ENCODE measurements at regions not wholly inside any gene's neighbourhood (a gene's known extent, or its start where the extent isn't known, plus 50 kb on each side); places are given as distances from the start of the nearest gene placed in this dataset.

DNA sequence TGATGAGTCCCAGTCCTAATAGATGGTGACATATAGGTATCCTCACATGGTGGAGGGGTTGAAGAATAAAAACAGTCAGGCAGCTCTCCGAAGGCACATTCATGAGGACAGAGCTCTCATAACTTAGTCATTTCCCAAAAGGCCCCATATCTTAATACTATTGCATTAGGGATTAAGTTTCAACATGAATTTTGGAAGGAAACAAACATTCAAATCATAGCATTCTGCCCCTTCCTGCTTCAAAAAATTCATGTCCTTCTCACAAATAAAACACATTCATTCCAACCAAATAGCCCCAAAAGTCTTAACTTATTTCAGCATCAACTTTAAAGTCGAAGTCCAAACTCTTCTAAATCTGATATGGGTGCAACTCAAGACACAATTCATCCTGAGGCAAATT is 277.2 kb upstream of the NR4A3 start:
- no peak for DNase-seq
- Histone ChIP-seq H3K4me3 (ENCODE audit: insufficient read depth, low read depth, low read length) (no peak overlapping the region), H3K36me3 (replicated peaks; ENCODE audit: control insufficient read depth, insufficient read depth, low read length) (no peaks in the 10 kb centered on the region), H3K27me3 (ENCODE audit: control insufficient read depth, insufficient read depth, low read length) (no peaks in the 10 kb centered on the region)

DNA sequence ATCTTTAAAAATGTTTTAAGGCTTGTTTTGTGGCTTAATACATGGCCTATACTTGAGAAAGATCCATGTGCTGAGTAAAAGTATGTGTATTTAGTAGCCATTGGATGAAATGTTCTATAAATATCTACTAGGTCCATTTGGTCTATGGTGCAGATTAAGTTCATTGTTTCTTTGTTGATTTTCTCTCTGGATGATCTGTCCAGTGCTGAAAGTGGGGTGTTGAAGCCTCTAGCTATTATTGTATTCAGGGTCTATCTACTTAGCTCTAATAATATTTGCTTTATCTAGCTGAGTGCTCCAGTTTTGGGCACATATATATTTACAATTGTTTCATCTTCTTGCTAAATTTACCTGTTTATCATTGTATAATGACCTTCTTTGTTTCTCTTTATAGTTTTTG is 272.2 kb upstream of the NR4A3 start:
- no peak for DNase-seq
- Histone ChIP-seq H3K27me3 (ENCODE audit: control insufficient read depth, insufficient read depth, low read length) (no peaks in the 10 kb centered on the region), H3K4me3 (ENCODE audit: insufficient read depth, low read depth, low read length) (no peak overlapping the region), H3K36me3 (replicated peaks; ENCODE audit: control insufficient read depth, insufficient read depth, low read length) (no peaks in the 10 kb centered on the region)

DNA sequence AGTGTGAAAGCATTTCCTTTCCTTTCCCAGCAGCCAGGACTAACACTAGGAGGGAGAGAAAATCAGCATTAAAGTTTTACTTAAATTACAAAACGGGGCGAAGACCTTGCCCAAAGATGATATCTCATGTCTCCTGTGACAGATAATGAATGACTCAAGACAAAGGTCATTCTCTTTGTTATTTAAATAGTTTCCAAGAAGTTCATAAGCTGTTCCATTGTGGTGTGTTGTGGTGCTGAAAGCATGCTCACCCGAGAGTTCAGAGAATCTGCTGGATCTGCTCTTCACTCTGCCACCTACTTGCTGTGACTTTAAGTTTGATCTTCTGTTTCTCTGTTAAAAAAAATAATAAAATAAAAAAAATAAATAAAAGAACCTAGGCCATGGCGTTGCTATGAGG is 265.9 kb upstream of the NR4A3 start:
- Histone ChIP-seq H3K36me3 (replicated peaks; ENCODE audit: control insufficient read depth, insufficient read depth, low read length) (no peaks in the 10 kb centered on the region), H3K27me3 (ENCODE audit: control insufficient read depth, insufficient read depth, low read length) (no peaks in the 10 kb centered on the region), H3K4me3 (ENCODE audit: insufficient read depth, low read depth, low read length) (no peak overlapping the region)
- DNase-seq: no peak

DNA sequence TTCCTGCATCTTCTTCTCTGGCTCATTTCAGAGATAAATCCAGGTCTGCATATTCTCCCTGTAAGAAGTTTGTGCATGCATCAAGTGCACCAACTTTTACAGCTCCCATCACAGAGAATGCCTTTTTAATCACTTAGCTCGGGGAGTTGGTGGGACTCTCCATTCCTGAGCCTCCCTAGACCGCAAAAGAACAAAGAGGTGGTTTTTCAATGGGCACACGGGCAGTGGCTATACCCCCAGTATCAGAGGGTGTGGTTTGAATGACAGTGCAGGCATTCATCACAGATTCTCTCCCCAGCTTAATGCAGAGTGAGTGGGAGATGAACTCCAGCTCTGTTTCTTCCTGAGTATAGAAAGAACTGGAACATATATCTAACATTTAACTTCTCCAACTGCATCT is 264.7 kb upstream of the NR4A3 start:
- no peak overlapping the region for H3K4me3 ChIP-seq (ENCODE audit: insufficient read depth, low read depth, low read length)
- no peak for DNase-seq
- no peaks in the 10 kb centered on the region for H3K27me3 ChIP-seq (ENCODE audit: control insufficient read depth, insufficient read depth, low read length)
- no peaks in the 10 kb centered on the region for H3K36me3 ChIP-seq (replicated peaks; ENCODE audit: control insufficient read depth, insufficient read depth, low read length)

DNA sequence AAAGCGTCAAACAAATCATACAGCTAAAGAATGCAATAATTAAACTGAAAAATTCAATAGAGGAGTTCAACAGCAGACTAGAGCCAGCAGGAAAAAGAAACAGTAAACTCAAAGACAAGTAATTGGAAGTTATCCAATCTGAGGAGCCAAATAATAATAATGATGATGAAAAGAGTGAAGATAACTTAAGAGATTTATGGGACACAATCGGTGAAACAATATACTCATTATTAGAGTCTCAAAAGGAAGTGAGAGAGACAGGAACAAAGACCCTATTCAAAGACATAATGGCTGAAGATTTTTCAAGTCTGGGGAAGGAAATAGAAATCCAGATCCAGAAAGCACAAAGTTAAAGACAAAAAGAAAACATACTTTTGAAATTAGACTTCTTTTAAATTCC is 263.9 kb upstream of the NR4A3 start:
- Histone ChIP-seq H3K4me3 (ENCODE audit: insufficient read depth, low read depth, low read length) (no peak overlapping the region), H3K36me3 (replicated peaks; ENCODE audit: control insufficient read depth, insufficient read depth, low read length) (no peaks in the 10 kb centered on the region), H3K27me3 (ENCODE audit: control insufficient read depth, insufficient read depth, low read length) (no peaks in the 10 kb centered on the region)
- no peak for DNase-seq

DNA sequence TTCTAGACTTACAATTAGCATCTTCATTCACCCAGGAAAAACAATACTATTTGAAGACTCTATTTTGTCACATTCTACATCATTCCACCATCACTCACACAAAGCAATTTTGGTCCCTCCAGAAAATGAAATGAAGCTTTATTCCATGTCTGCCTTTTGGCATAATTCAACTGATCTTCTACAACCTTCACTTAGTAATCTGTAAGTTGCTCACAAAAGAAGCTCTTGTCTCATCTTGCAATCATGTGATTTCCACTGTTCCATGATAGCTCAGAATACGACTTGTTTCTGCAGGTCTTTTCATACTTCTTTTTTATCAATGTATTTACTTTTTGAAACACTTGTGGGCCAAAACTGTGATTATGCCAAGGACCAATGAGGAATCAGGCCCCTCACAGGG is 261.9 kb upstream of the NR4A3 start:
- no peaks in the 10 kb centered on the region for H3K36me3 ChIP-seq (replicated peaks; ENCODE audit: control insufficient read depth, insufficient read depth, low read length)
- no peak overlapping the region for H3K4me3 ChIP-seq (ENCODE audit: insufficient read depth, low read depth, low read length)
- DNase-seq: no peak

DNA sequence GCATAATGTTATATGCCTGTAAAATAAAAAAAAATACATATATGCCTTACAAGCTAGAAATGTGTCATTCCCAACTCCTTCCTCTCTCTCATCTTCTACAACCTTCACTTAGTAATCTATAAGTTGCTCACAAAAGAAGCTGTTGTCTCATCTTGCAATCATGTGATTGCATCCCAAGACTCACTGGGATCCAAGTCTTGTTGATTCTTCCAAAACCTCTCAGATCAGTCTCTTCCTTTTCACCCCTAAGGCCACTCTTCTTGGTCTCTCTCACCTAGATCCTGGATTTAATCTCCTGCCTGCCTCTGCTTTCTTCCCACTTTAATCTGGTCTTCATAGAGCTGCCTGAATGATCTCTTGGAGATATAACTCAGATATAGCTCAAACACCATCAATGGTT is 261.1 kb upstream of the NR4A3 start:
- no peak for DNase-seq
- no peaks in the 10 kb centered on the region for H3K36me3 ChIP-seq (replicated peaks; ENCODE audit: control insufficient read depth, insufficient read depth, low read length)
- H3K27me3 ChIP-seq (ENCODE audit: control insufficient read depth, insufficient read depth, low read length): no peaks in the 10 kb centered on the region

More for the DNA sequence above, 261.9 kb upstream of the NR4A3 start:
- H3K27me3 ChIP-seq (ENCODE audit: control insufficient read depth, insufficient read depth, low read length): no peaks in the 10 kb centered on the region

DNA sequence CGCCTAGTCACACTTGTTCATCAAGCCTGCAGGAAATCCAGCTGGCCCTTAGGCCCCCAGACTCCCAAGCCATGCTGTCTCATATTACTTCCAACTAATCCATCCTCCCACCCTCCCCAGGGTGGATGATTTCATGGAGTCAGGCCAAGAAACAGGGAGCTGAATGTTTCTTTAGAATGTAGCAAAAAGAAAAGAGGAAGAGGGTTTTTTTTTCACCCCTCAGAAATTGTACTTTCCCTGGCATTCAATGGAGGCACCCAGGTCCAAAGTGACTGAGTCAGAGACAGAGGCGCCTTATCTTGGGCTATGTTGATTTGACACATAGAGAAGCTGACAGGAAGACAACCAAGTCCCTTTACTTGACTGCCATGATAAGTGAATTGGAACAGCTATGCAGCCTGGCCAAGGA is 260.2 kb upstream of the NR4A3 start:
- no peak for DNase-seq
- H3K4me3 ChIP-seq (ENCODE audit: insufficient read depth, low read depth, low read length): no peak overlapping the region
- H3K27me3 ChIP-seq (ENCODE audit: control insufficient read depth, insufficient read depth, low read length): no peaks in the 10 kb centered on the region
- H3K36me3 ChIP-seq (replicated peaks; ENCODE audit: control insufficient read depth, insufficient read depth, low read length): no peaks in the 10 kb centered on the region

More for the DNA sequence above, 261.1 kb upstream of the NR4A3 start:
- no peak overlapping the region for H3K4me3 ChIP-seq (ENCODE audit: insufficient read depth, low read depth, low read length)

DNA sequence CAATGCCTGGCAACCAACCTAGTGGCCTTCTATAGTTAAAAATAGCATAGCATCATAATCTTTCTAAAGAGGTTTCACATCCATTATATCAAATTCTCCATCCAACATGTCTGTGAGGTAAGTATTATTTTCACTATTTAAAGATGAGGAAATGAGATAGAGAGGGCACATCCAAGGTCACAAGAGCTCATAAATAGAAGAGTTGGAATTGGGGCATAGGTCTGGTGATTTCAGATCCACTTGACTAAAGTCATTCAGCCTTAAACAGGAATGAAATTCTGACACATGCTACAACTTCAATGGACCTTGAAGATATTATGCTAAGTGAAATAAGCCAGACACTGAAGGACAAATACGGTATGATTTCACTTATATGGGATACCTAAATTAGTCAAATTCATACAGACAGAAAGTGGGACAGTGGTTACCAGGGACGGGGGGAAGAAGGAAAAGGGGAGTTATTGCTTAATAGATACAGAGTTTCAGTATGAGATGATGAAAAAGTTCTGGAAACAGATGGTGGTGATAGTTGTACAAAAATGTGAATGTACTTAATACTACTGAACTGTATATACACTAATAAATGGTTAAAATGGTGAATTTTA is 259.6 kb upstream of the NR4A3 start:
- DNase-seq: no peak
- Histone ChIP-seq H3K36me3 (replicated peaks; ENCODE audit: control insufficient read depth, insufficient read depth, low read length) (no peaks in the 10 kb centered on the region), H3K4me3 (ENCODE audit: insufficient read depth, low read depth, low read length) (no peak overlapping the region), H3K27me3 (ENCODE audit: control insufficient read depth, insufficient read depth, low read length) (no peaks in the 10 kb centered on the region)

DNA sequence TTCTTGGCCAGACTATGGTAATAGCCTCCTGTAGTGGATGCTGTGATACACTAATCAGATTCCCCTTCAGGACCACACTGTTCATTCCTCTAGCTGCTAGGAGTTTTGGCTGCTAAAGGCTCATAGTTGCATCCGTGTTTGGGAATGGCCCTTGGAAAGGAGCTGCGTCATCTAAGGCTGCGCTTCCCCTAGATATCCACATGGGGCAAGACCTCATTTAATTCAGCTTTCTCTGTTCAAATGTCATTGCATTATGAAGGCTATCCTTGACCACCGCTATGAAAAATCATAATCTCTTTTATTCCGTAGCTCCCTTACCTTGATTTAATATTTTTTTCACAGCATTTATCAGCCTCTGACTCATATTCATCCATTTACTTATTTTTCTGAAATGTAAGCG is 258.3 kb upstream of the NR4A3 start:
- Histone ChIP-seq H3K27me3 (ENCODE audit: control insufficient read depth, insufficient read depth, low read length) (no peaks in the 10 kb centered on the region), H3K36me3 (replicated peaks; ENCODE audit: control insufficient read depth, insufficient read depth, low read length) (no peaks in the 10 kb centered on the region), H3K4me3 (ENCODE audit: insufficient read depth, low read depth, low read length) (no peak overlapping the region)
- peak; percentile 14 for DNase-seq

DNA sequence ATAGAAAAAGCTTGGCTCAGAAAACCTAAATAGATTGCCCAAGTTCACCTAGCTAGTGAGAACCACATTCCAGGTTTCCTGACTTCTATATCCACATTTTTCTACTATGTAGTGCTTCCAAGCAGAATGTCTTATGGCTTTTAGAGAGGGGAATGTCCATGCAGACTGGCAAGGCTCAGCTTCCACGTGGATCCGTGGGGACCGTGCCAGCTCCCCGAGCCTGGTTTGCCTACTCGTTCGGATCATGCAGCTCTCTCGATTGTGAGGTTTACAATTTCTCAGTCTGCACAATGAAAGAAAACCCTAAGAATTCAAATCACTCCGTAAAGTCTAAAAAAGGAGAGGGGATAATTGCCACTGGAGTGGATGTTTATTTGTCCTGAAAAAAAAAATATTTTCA is 256.5 kb upstream of the NR4A3 start:
- H3K36me3 ChIP-seq (replicated peaks; ENCODE audit: control insufficient read depth, insufficient read depth, low read length): no peaks in the 10 kb centered on the region
- H3K4me3 ChIP-seq (ENCODE audit: insufficient read depth, low read depth, low read length): no peak overlapping the region
- no peak for DNase-seq
- no peaks in the 10 kb centered on the region for H3K27me3 ChIP-seq (ENCODE audit: control insufficient read depth, insufficient read depth, low read length)

DNA sequence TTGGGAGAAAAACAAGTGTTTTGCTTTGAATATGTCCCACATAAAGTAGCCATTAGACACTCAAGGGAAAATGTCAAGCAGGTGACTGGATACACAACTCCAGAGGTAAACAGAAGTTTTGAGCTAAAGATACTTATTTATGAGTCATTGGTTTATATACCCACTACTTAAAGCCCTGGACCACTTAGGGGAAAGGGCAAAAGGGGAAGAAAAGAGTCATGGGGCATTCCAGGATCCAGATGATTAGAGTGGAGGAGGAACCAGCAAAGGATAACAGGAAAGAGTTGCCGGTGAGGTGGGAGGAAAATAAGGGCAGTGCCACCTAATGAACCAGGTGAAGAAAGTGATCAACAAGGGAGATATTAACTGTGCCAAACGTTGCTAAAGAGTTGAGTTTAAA is 254.2 kb upstream of the NR4A3 start:
- H3K27me3 ChIP-seq (ENCODE audit: control insufficient read depth, insufficient read depth, low read length): no peaks in the 10 kb centered on the region
- DNase-seq: no peak
- no peaks in the 10 kb centered on the region for H3K36me3 ChIP-seq (replicated peaks; ENCODE audit: control insufficient read depth, insufficient read depth, low read length)
- no peak overlapping the region for H3K4me3 ChIP-seq (ENCODE audit: insufficient read depth, low read depth, low read length)

DNA sequence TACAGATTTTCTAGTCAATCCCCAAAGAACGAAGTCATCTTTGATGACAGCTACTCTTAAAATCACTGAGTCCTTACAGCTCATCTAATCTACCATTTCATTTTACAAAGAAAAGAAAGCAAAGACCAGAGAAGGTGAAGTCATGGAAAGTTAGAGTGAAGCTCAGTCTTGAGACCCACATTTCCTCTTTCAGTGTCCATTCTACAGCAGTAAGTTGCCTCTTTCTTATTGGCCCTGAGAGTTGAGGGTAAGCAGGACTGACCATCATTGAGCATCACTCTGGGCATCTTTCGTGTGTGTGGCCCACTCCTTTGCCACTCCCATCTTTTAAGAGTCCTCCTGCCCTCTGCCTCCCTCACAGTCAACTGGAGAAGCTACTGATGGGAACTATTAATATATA is 251.8 kb upstream of the NR4A3 start:
- H3K27me3 ChIP-seq (ENCODE audit: control insufficient read depth, insufficient read depth, low read length): no peaks in the 10 kb centered on the region
- H3K4me3 ChIP-seq (ENCODE audit: insufficient read depth, low read depth, low read length): no peak overlapping the region

DNA sequence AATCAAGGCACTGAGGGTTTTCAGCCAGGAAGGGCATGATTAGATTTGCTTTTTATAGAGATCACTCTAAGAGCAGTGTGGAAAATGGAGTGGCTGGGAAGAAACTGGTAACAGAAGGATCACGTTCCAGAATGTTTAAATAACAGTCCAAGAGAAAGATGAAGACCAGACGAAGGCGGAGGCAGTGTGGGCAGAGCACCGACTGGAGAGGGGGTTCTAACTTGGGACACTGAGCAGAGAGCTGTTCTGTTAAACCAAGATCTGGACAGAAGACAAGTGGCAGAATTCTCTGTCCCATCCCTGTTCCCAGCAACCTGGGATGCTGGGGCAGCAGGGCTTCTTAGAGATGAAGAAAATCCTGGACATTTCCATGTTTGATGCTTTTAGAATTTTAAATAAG is 249.1 kb upstream of the NR4A3 start:
- no peak for DNase-seq

More for the DNA sequence above, 251.8 kb upstream of the NR4A3 start:
- DNase-seq: no peak
- no peaks in the 10 kb centered on the region for H3K36me3 ChIP-seq (replicated peaks; ENCODE audit: control insufficient read depth, insufficient read depth, low read length)

DNA sequence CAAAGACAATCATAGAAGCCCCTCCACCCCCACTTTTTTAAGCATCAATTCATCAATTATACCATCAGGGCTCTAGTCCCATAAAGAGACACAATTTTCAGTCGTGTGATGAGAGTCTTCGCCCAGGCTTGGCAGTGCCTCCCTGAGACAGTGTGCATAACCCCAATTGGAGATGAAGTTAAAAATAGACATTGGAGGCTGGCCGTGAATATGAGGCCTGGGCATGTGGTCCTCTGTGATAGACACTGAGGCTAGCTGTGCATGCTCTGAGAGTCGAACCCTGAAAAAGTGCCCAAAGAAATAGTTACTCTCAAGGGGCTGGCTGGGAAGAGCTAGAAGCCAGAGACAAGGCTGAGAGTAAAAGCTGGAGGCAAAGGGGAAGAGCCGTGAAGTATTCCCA is 248.6 kb upstream of the NR4A3 start:
- Histone ChIP-seq H3K27me3 (ENCODE audit: control insufficient read depth, insufficient read depth, low read length) (no peaks in the 10 kb centered on the region), H3K36me3 (replicated peaks; ENCODE audit: control insufficient read depth, insufficient read depth, low read length) (no peaks in the 10 kb centered on the region), H3K4me3 (ENCODE audit: insufficient read depth, low read depth, low read length) (no peak overlapping the region)
- DNase-seq: no peak

More for the DNA sequence above, 249.1 kb upstream of the NR4A3 start:
- Histone ChIP-seq H3K36me3 (replicated peaks; ENCODE audit: control insufficient read depth, insufficient read depth, low read length) (no peaks in the 10 kb centered on the region), H3K4me3 (ENCODE audit: insufficient read depth, low read depth, low read length) (no peak overlapping the region), H3K27me3 (ENCODE audit: control insufficient read depth, insufficient read depth, low read length) (no peaks in the 10 kb centered on the region)

DNA sequence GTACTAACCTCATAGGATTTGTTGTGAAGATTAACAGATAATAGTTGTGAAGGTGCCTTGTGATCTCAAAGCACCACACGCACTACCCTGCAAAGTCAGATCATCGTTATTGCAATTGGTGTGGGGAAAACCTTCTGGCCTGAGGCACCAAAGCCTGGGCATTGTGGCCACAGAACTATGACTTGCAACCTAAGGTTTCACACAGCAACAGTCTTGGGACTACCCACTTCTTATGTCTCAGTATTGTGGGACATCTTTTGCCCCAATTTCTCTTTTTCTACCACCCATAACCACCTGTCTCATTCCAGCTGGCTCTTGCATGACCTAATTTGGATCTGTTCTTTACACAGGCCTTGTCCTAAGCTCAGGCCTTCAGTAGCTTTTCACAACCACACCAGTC is 247.8 kb upstream of the NR4A3 start:
- H3K27me3 ChIP-seq (ENCODE audit: control insufficient read depth, insufficient read depth, low read length): no peaks in the 10 kb centered on the region
- H3K4me3 ChIP-seq (ENCODE audit: insufficient read depth, low read depth, low read length): no peak overlapping the region
- DNase-seq: no peak
- H3K36me3 ChIP-seq (replicated peaks; ENCODE audit: control insufficient read depth, insufficient read depth, low read length): no peaks in the 10 kb centered on the region

All from H7 (cell line).